HG02885 (cell line): ENCODE measurements at regions not wholly inside any gene's neighbourhood (a gene's known extent, or its start where the extent isn't known, plus 50 kb on each side); places are given as distances from the start of the nearest gene placed in this dataset.

Experiments
- ATAC-seq: cut with Tn5 transposase; IDR thresholded peaks from one replicate; pipeline ENCODE4 v1.9.1; 2021; ENCODE audit warnings: mild to moderate bottlenecking; ENCODE audit not compliant: unreplicated experiment, poor library complexity

DNA sequence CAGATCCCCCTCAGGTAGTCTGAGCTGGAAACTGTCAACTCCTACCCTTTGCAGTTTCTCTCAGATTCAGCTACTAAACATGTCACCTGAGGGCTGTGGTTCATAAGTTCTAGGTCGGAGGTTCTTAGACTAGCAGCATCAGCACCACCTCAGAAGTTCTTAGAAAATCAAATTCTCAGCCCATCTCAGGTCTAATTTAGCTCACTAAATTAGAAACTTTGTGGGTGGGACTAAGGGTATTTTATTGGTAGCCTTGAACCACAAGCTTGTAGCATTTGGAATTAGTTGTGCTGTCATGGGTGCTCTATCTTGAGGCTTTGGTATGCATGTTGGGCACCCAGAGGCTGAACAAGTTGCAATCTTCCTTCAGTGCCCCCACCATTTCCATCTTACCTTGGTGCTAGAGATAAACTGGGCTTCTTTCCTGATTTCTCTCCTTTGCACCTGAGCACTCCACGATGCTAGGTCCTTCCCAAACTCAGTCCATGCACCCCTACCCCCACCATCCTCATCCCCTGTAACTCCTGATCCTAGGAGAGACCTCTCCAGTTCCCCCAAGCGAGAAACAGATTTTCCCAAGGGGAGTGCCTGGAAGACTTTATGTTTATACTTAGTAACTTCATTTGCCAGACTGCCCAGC is 54.2 kb downstream of the S1PR1 start:
- ATAC-seq: no peak

DNA sequence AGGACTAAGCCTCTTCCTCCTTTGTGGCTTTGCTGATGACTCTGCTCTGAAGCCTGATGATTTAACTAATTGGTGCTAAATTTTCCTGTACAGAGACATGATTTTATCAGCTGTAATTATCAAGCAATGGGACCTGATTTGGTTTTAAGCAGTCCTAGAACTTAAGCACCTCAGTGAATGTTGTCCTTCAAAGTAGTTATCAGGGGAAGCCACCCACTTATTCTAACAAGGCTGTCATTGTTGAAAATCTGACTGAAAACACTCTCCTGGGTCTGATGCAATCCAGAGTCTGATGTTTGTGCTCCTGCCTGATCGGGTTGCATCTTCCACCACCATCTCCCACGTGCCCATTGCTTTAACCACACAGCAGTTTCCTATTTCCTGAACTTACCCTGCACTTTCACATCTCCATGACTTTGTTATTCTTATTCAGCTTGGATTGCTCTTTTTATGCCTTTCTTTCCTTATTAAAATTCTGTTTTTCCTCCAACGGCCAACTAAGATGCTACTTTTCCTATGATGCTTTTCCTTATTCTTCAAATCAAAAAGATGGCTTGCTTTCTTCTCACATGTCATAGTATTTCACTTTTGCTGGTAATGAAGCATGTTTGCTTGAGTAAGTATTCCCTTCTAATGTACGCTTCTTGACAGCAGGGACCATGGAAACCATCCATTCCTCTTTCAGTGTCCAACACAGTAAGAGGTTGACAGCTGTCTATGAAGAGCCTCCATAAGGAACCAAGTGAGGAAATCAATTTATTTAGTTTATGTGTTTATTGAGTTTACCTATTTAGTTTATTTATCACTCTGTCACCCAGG is 55.0 kb downstream of the S1PR1 start:
- peak; percentile 52 for ATAC-seq

DNA sequence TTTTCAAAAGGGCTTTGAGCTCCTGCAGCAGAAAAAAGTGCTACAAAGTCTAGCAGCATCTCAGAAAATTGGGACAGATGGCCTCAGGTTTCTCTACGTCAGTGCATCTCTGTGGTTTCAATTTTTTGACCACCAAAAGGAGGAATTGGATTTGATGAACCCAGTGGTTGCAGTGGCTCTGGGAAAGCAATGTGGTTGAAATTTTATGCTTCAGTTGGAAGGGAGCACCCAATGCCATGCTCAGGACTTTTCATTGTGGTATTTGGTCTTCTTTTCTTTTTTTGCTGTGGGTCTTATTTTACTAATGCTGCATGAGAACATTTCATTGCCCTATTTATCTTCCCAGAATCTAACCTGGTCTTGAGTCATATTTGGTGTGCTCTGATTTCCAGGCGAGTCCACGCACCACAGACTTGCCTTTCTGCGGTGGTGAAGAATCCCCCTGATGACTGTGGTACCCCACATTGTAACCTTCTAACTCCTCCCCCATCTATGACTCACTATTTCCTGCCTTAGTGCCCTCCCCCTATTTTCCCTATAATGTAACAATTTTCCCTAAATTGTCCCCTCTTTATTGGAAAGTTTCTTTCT is 56.7 kb downstream of the S1PR1 start:
- ATAC-seq: peak; percentile 50

DNA sequence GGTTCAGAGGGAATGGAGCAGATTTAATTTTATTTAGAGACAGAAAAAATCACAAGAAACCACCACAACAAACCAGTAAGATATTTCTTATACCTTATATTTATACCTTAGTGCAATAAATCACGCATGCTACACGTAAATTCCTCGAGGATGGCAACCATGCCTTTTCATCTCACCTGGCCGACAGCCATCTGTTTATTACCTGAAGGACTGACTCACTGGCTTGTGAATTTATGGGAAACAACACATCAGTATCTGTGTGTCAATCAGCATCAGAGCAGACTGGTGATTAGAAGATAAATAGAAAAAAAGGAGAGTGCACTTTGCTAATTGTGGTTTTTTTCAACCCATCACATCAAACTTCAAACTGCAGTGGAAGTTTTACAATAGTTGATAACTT is 58.4 kb downstream of the S1PR1 start:
- no peak for ATAC-seq

DNA sequence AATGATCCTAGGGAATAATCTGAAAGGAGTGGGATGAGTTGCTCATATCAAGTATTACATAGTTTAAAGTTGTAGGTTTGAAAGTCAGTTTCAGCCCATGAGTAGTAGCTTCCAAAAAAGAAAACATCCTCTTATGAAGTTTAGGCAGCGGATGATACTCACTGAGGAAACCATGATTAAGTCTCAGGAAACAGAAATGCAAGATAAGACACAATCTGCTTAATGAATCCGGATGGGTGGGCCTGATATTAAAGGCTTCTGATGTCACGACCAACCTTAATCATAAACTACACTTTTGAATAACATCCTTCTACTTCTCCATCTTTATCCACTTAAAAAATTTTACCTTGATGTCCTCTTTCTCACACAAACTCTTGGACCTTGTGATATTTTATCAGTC is 61.8 kb downstream of the S1PR1 start:
- ATAC-seq: no peak

DNA sequence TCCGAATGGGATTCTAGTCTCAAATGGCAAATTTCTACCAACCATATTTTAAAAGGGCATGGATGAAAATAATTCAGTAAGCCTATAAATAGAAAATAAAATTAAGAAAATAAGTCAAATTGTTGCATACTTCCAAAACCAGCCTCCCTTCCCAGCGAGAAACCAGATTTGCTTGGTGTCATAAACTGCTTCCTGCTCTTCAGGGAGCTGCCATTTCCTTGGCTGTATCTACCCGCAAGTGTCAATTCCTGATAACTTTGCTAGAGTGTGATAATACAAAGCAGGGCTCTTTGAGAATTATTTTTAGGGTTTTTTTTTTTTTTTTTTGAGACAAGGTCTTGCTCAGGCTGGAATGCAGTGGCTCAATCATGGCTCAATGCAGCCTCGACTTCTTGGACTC is 62.3 kb downstream of the S1PR1 start:
- no peak for ATAC-seq

DNA sequence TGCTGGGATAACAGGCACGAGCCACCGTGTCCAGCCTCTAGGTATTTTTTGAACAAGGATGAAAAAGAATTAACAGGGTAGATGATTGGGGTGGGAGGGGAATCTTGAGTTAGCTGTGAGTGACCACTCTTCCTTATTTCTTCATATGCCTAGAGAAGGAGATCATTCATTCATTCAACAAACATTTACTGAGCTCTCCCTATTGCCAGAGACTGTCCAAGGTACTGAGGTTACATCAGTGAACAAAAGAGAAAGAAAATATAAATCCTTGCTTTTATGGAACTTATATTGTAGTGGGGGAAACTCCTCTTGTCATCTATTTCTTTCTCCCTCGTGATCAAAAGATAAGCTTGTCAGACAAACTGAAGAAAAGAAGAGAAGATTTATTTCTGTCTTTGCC is 62.9 kb downstream of the S1PR1 start:
- no peak for ATAC-seq

DNA sequence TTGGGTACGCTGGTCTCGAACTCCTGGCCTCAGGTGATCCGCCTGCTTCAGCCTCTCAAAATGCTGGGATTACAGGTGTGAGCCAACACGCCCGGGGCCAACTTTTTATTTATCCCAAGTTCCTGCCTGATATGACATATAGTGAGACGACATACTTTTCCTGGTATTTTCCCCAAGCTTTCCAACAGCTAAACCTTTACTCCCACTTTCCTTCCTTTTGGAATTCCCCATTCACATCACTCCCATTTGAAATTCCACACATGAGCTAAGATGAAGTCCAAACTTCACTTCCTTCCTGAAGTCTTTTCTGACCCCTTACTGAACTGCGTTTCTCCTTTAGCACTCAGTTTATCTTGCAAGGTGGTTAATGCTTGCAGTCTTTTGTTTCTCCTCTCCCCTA is 64.1 kb downstream of the S1PR1 start:
- no peak for ATAC-seq

DNA sequence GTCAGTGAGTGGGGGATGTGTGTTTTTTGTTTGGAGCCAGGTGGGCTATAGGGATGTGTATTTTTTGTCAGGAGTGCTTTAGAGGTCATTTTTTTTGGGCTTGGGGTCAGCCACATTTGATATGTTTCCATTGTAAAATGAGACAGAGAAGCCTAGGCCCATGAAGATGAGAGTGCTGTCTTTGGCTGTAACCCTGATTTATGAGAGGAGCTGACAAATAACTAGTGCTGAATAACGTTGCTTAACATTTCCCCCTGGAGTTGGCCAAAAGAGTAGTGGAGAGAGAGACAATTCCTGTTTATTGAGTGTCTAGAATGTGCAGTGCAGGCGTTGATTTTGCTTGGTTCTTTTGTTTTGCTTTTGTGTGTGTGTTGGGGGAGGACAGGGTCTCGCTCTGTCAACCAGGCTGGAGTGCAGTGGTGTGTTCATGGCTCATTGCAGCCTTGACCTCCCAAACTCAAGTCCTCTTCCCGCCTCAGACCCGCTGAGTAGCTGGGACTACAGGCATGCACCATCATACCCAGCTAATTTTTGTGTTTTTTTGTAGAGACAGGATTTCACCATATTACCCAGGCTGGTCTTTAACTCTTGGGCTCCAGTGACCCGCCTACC is 64.7 kb downstream of the S1PR1 start:
- no peak for ATAC-seq

DNA sequence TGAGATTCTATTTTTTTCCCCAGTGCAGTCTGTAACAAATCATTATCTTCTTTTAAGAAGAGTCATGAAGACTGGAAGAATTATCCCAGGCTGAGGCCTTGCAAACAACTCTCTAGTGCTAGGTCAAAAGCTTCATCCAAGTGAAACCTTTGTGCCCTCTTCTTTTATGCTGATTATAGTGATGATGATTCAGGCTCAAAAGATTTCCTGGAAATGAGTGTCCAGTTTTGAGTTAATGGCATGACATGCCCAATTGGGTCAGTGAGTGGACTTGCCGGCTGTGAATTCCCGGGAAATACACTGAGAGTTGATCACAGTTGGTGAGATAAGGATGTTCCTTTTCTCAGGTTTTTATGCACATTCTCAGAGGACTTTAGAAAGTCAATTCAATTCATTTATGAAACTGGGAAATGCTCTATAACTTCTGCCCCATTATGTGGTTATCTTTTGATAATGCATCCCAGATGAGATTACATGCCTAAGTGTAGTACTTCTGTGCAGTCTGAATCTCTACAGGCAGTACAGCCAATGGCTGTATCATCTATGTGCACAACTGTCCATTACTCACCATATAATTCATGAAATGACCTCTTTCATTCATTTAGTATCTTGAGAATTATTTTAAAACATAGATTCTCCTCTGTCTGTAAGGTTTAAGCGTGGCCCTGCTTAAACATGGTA is 66.2 kb downstream of the S1PR1 start:
- no peak for ATAC-seq

DNA sequence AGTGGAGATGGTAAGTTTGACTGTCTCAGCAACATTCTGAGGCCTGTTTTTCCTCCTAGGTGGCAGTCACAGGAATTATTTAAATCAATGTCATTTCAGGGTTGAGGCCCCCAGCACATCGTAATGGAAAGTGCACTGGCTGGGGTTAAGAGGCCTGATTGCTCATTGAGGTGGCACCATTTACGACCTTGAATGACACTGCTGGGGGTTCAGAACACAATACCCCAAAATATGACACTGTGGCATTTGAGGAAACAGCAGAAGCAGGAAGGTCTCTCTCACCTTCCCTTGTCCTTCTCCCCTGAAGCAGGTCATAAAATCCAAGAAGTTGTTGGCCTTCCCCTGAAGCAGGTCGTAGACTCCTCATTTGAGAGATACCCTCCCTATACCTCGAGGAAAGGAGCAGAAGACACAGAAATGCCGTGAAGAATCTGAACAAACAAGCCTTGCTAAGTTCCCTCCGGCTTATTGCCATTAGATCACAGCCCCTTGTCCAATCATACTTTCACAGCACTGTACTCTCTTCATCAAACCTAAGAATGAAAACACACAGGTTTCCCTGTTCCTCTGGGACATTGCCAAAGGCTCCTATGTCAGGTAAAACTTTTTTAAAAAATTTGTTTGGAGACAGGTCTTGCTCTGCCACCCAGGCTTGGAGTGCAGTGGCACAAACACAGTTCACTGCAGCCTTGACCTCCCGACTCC is 71.3 kb downstream of the S1PR1 start:
- ATAC-seq: no peak

DNA sequence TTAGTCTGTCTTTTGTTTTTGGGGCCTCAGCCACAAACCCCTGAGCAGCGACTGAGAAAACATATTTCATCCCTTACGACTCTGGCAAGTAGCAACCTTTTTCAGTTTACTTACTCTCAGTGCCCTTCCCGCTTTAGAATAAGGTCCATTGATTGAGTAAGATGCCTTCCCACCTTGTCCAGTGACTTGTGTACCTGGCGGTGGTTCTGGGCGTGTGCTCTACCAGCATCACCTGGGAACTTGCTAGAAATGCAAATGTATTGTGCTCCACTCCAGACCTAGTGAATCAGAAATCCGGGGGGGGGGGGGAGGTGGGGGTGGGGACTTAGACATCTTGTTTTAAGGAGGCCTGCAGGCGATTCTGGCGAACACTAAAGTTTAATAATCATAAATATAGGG is 72.1 kb downstream of the S1PR1 start:
- ATAC-seq: no peak

DNA sequence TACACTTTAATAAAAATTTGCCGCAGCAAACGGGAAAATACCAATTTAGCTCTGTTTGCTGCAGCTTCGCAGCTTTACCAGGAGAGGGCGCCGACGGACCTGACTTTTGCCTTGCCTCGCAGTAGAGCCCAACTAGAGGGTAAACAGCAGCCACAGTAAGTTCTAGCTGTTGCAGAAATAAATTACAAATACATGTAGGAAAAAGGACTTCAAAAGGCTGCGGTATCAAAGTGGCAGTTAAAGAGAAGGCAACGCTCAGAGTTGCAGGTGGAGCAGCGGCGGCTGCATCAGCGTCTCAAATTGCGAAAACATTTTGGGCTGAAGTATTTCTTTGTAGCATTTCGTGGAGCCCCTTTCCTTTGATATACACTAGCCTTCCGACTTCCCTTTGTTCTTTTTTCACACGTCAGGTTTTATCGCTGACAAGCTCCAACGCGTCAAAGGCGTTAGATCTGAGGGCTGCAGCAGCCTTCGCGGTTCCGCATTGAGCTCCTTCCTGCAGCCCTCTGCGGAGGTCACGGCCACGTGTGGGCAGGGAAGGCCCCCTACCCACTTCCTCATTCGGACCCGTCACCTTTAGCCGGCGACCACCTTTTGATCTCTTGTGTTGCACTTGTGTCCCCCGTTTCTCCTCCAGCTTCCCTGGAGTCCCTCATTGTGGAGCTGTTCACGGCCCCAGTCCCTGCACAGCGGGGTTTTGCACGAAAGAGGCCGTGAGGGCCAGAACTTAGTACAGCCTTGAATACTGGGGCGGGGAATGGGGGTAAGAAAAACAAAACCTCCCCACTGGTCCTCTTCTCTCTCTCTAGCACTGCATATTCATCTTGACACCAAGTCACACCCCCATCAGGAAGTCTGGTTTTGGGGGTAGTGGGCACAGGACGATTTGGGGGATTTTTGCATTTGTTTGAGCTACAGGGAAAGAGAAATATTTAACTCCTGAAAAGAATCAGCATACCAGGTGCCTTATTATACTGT is 72.8 kb downstream of the S1PR1 start:
- ATAC-seq: peak; percentile 48

DNA sequence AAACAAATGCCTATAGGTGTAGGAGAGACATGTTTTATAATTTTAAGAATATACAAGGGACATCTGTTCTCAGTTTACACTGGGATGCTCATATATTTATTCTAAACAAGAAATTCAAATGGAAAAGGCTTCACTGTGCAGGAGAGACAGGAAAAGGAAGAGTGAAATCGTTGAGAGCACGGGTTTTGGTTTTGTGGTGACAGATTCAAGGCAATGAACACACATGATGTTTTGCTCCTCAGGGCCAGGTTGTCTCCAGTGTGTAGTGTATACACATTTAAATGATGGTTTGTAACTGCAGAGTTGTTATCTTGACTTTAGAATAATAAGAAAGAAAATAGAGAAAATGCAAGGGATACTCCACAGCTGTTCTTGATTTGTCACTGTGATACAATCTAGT is 73.7 kb downstream of the S1PR1 start:
- no peak for ATAC-seq

DNA sequence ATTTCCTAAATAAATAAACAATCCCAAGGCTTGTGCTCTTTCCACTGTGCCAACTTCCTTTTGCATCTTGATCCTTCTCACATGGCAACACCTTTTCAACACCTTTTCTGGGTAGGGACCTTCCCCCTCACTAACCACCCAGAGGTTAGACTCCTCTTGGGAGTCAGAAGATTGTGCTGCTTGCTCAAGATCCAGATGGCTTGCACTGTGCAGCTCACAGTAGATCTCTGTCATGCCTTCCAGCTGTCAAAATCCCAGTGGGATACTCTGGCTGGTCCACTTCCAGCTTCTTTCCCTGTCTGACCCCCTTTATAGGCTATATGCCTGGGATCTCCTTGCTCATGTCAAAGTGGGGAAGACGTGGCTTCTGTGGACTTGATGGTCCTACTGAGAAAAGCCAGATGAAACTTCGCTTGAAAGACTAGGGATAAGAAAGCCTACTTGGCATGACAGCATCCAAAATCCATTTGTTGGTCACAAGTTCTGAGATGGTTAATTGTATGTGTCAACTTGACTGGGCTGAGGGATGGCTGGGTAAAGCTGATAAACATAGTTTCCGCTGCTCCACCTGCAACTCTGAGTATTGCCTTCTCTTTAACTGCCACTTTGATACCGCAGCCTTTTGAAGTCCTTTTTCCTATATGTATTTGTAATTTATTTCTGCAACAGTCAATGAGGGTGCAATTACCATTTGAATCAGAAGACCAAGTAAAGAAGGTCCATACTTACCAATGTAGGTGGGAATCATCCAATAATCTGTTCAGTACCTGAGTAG is 74.5 kb downstream of the S1PR1 start:
- ATAC-seq: no peak

DNA sequence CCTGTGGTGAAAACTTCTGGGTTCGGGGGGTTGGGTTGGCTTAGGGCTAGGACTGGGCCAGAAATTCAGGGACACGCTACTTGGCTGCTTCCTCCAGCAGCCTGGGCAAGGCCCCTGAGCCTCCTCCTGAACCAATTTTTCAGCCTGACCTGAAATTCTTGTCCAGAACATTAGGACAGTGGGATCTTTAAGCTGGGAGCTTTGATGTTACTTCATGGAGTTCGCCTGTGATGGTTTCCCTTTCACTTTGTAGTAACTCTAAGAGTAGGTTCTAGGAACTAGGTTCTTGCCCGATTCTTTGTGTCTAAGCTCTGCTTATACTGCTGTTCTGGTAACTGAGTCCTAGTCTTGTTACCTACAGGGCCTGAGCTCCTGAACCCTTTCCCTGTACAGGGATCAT is 75.3 kb downstream of the S1PR1 start:
- ATAC-seq: peak; percentile 24

DNA sequence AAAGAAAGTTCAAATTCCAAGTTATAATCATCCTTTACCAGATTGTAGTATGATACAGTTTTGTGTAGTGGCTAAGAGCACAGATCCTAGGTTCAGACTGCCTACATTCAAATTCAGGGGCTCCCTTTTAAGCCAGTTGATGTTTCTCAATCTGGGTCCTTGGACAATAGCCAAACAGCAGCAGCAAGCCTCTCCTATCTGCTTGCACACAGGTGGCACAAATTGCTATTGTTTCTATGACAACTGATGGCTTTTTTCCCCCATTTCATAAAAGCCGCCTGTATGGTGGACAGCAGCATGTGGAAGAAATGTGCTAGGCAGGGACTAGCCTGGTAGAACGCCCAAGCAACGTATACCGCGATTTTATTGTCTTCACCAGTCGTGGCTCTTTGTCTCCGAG is 76.5 kb downstream of the S1PR1 start:
- ATAC-seq: no peak

DNA sequence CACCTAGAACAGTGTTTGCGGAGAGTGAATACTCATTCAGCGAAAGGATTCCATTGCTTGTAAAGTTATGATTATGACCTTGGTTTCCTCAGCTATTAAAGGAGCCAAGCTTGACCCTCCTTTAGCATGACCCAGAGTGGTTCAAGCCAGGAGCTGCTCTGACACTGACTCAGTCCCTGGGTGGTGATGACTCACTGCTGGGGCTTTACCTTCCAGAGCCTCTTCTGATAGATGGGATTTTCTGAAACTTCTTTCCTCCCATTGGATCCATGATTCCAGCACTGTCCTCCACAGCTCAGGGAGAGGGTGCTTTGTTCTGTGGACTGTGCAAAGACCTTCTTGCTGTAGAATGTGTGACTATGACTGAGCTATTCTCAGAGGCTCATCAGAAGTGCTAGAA is 77.4 kb downstream of the S1PR1 start:
- ATAC-seq: peak; percentile 38
